K562 (cell line): ENCODE measurements at regions not wholly inside any gene's neighbourhood (a gene's known extent, or its start where the extent isn't known, plus 50 kb on each side); places are given as distances from the start of the nearest gene placed in this dataset.
A peak's percentile ranks its signal among the peaks of the same experiment; 100 is the strongest.

ENCODE experiments used
- ATAC-seq: fragments of 200-7000 bp; cut with Tn5 transposase; 3 replicates; pipeline ENCODE4 v1.9.1; 2020; ENCODE audit warnings: moderate library complexity
- BruUV-seq: library from RNA; stranded (reverse); fragments of 400-500 nt; replicated peaks from 2 replicates; lab custom pipeline; 2021; lab: Mats Ljungman, UMichigan
- CTCF ChIA-PET: fragments of 300-600 bp; formaldehyde crosslinking; extraction: SDS; loops from one replicate; lab custom pipeline; 2021; ENCODE audit warnings: low intra/inter-chr PET ratio; lab: Yijun Ruan, JAX
- POLR2A ChIA-PET: fragments of 300-600, 350-650 bp; sonication (Branson Sonifier 250); formaldehyde crosslinking; extraction: SDS; loops from one replicate; lab custom pipeline; 2021; ENCODE audit warnings: antibody characterized with exemption, inconsistent platforms; lab: Yijun Ruan, JAX
- DNase-seq, 4 experiments: peaks; one replicate each; pipeline versions ENCODE4 v3.0.0 to v3.0.0-alpha.2; 2011 to 2018; ENCODE audit warnings: low spot score in 3 of 4, mixed read lengths in 3 of 4; ENCODE audit errors: extremely low read depth in 1 of 4
- FAIRE-seq: peaks from 2 replicates; lab custom pipeline; 2011; peaks lifted over from hg19 to GRCh38; lab: Jason Lieb, UNC
- H2AFZ ChIP-seq: 2 replicates; pipeline ENCODE4 v1.6.0; 2011; ENCODE audit warnings: low read depth, low read length, control low read depth, inconsistent platforms
- H3K27ac ChIP-seq: fragments of 200-600 bp; 3 replicates; pipeline ENCODE4 v1.8.0; 2011; ENCODE audit warnings: low read depth, mild to moderate bottlenecking, control low read depth, inconsistent platforms, low read length, moderate library complexity, mixed read lengths; ENCODE audit errors: extremely low read depth
- H3K27me3 ChIP-seq, 2 experiments: fragments of 300-600 bp in 1 of 2; 2 replicates in 1 of 2; 3 replicates in 1 of 2; pipeline versions ENCODE4 v1.6.0 to v1.8.0; 2011; ENCODE audit warnings: inconsistent platforms in 2 of 2, low read length in 2 of 2, mild to moderate bottlenecking in 1 of 2, mixed read lengths in 1 of 2, moderate library complexity in 1 of 2; ENCODE audit not compliant: control insufficient read depth in 2 of 2, insufficient read depth in 2 of 2
- H3K36me3 ChIP-seq: fragments of 300-600 bp; 3 replicates; pipeline ENCODE4 v1.8.0; 2011; ENCODE audit warnings: mild to moderate bottlenecking, low read length, inconsistent platforms; ENCODE audit not compliant: control insufficient read depth, insufficient read depth
- H3K4me1 ChIP-seq, 2 experiments: fragments of 200-600 bp in 1 of 2; replicated peaks in 1 of 2; 2 replicates in 1 of 2; 3 replicates in 1 of 2; pipeline versions ENCODE4 v1.5.1 to v1.8.0; 2011; ENCODE audit warnings: inconsistent platforms in 2 of 2, low read length in 2 of 2, mild to moderate bottlenecking in 1 of 2, mixed read lengths in 1 of 2, moderate library complexity in 1 of 2; ENCODE audit not compliant: control insufficient read depth in 2 of 2, insufficient read depth in 2 of 2
- H3K4me2 ChIP-seq: 2 replicates; pipeline ENCODE4 v1.6.1; 2011; ENCODE audit warnings: low read length, control low read depth, inconsistent platforms, mixed read lengths; ENCODE audit not compliant: insufficient read depth
- H3K4me3 ChIP-seq: fragments of 200-600 bp; sonication (generic), shearing (Covaris generic); 2 replicates; pipeline ENCODE4 v1.5.1; 2016; ENCODE audit warnings: control low read depth, inconsistent platforms
- H3K79me2 ChIP-seq: fragments of 200-600 bp; 3 replicates; pipeline ENCODE4 v1.8.0; 2011; ENCODE audit warnings: low read length, inconsistent platforms; ENCODE audit not compliant: control insufficient read depth, insufficient read depth
- H3K9ac ChIP-seq, 2 experiments: 2 replicates each; pipeline versions ENCODE4 v1.6.0 to v1.6.1; 2011; ENCODE audit warnings: low read depth in 2 of 2, low read length in 2 of 2, control low read depth in 1 of 2, inconsistent platforms in 1 of 2, mild to moderate bottlenecking in 1 of 2, mixed read lengths in 1 of 2; ENCODE audit not compliant: insufficient read depth in 1 of 2
- H3K9me1 ChIP-seq: one replicate; pipeline ENCODE4 v1.6.0; 2011; ENCODE audit warnings: inconsistent platforms, mild to moderate bottlenecking, low read length, moderate library complexity; ENCODE audit not compliant: control insufficient read depth, insufficient read depth
- H3K9me3 ChIP-seq: replicated peaks from 2 replicates; pipeline ENCODE4 v1.5.1; 2011; ENCODE audit warnings: low read depth, low read length, inconsistent platforms; ENCODE audit not compliant: control insufficient read depth, insufficient read depth
- H4K20me1 ChIP-seq: replicated peaks from 2 replicates; pipeline ENCODE4 v1.6.1; 2011; ENCODE audit warnings: low read length, inconsistent platforms, mixed read lengths; ENCODE audit not compliant: control insufficient read depth, insufficient read depth
- BRF2 ChIP-seq: IDR thresholded peaks from 3 replicates; pipeline ENCODE4 v1.6.1; 2011; ENCODE audit warnings: borderline replicate concordance, mild to moderate bottlenecking; ENCODE audit not compliant: insufficient read length, insufficient read depth
- CSDE1 ChIP-seq, 2 experiments: fragments of 450-650 bp; IDR thresholded peaks; 2 replicates each; pipeline ENCODE4 v1.6.1; 2016; ENCODE audit warnings: mild to moderate bottlenecking in 1 of 2
- ETV6 ChIP-seq, 3 experiments: fragments of 150-350 bp in 1 of 3; sonication (generic) in 1 of 3; formaldehyde crosslinking in 1 of 3; IDR thresholded peaks; 2 replicates each; pipeline versions ENCODE4 v1.6.1 to v1.8.0; 2014 to 2022; ENCODE audit warnings: borderline replicate concordance in 2 of 3, low read depth in 2 of 3, antibody characterized with exemption in 1 of 3, low read length in 1 of 3, mild to moderate bottlenecking in 1 of 3, missing genetic modification reagents in 1 of 3
- NFIC ChIP-seq: fragments of 450-650 bp; IDR thresholded peaks from 2 replicates; pipeline ENCODE4 v1.6.1; 2017; ENCODE audit warnings: mild to moderate bottlenecking, inconsistent platforms
- RAD51 ChIP-seq: fragments of 450-650 bp; IDR thresholded peaks from 2 replicates; pipeline ENCODE4 v1.7.1; 2016; ENCODE audit warnings: low read depth, mild to moderate bottlenecking, borderline replicate concordance
- SNIP1 ChIP-seq: fragments of 450-650 bp; IDR thresholded peaks from 2 replicates; pipeline ENCODE4 v1.7.1; 2017; ENCODE audit warnings: low read depth, mild to moderate bottlenecking
- SUPT5H ChIP-seq: fragments of 450-650 bp; IDR thresholded peaks from 2 replicates; pipeline ENCODE4 v1.6.1; 2016
- TOE1 ChIP-seq, 2 experiments: fragments of 450-650 bp in 1 of 2; sonication (generic) in 1 of 2; formaldehyde crosslinking in 1 of 2; IDR thresholded peaks; 2 replicates each; pipeline versions ENCODE4 v1.7.1 to v1.8.0; 2016 to 2022; ENCODE audit warnings: borderline replicate concordance in 2 of 2, mild to moderate bottlenecking in 2 of 2, antibody characterized with exemption in 1 of 2, inconsistent platforms in 1 of 2, low read depth in 1 of 2, missing genetic modification reagents in 1 of 2, moderate library complexity in 1 of 2
- TSC22D4 ChIP-seq: fragments of 450-650 bp; IDR thresholded peaks from 2 replicates; pipeline ENCODE4 v1.6.1; 2016; ENCODE audit warnings: missing genetic modification characterization, missing biosample characterization, control low read depth
- USF1 ChIP-seq: sonication (generic); formaldehyde crosslinking; IDR thresholded peaks from 2 replicates; pipeline ENCODE4 v1.9.0; 2022; ENCODE audit warnings: mild to moderate bottlenecking, missing genetic modification reagents
- WGBS: fragments of 100-300 bp; shearing (Covaris generic); methylation state at CpG from one replicate; pipeline ENCODE4 v1.1.6; 2016; ENCODE audit warnings: low coverage, mixed read lengths; ENCODE audit not compliant: insufficient coverage; ENCODE audit errors: missing lambda C conversion rate; 5-methylcytosine and 5-hydroxymethylcytosine counted together
- in situ Hi-C: fragments of 300-500 bp; cut with MboI; formaldehyde crosslinking; loops from 4 replicates; pipeline ENCODE4 v1.15.0; 2018; ENCODE audit warnings: inconsistent platforms, mixed read lengths
- intact Hi-C: fragments of 100-400 bp; cut with micrococcal nuclease; formaldehyde crosslinking; loops from 2 replicates; pipeline ENCODE4 v1.14.2; 2022
- TF ChIP-seq, protein P1 (sequence below): fragments of 450-650 bp; formaldehyde crosslinking; IDR thresholded peaks from 2 replicates; pipeline ENCODE4 v1.4.0; 2020; ENCODE audit warnings: mild to moderate bottlenecking, mixed read lengths
- TF ChIP-seq, protein P2 (sequence below): sonication (generic); formaldehyde crosslinking; IDR thresholded peaks from 2 replicates; pipeline ENCODE4 v1.5.0; 2020; ENCODE audit warnings: missing genetic modification reagents

DNA sequence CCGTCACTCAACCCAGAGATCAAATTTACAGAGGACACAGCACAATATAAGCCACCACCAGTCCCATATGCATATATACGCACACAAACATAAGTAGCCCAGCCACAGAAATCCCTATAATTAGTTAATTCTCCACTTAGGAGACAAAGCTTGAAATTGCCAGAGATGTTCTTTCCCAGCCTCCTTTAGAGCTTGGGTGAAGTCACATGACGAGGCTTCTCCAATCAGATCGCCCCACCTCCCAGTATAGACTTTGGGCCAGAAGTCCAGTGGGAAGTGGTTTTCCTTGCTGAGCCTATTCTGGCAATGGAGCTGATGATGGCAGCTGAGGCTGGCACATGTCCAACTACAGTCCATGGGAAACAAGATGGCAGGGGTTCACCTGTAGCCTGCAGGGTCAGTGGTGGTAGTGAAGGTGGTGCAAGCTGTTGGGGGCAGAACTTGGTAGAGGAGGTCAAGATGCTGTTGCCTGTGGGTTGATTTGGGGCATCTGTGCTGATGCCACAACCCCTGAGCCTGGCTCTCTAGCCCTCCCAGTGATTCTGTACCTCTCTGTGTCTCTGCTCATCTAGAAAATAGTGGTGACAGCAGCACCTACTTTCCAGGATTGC is 535.9 kb downstream of the MATN1 start:
- CTCF ChIA-PET: no interaction called here

More for the DNA sequence above, 535.9 kb downstream of the MATN1 start:
- FAIRE-seq (no peak), DNase-seq (peak in 1 of 4 experiments; percentile 55), ATAC-seq (no peak)
- in situ Hi-C loops: no loop called here
- H3K4me3 ChIP-seq: no peak overlapping the region
- BruUV-seq: no TSS peak
- peaks cover 53 to 56% of the 10 kb centered on the region in 2 experiments for H3K4me1 ChIP-seq
- H3K9me3 ChIP-seq: no peaks in the 10 kb centered on the region; the same call in 1 of the 2 replicates
- no peak overlapping the region for H2AFZ ChIP-seq
- POLR2A ChIA-PET: interaction anchor here (0.6 kb wide), 2 partner anchors 38 to 1992 kb away, joined by 3 to 5 read pairs; partner anchors contain the start of gene TXLNA
- TF ChIP-seq NFIC (peak; percentile 55), TOE1 (IDR thresholded peaks at IDR 0.05; ENCODE audit: borderline replicate concordance) (peak; percentile 78; the same call in 1 of the 2 replicates), TOE1 (CRISPR knock-in tag; IDR thresholded peaks at IDR 0.05; ENCODE audit: borderline replicate concordance, low read depth) (no peak), RAD51 (peak; percentile 82), SUPT5H (no peak), CSDE1 (IDR thresholded peaks at IDR 0.05) (no peak), TSC22D4 (tag) (no peak), USF1 (peak; percentile 87), BRF2 (no peak), SNIP1 (no peak), ETV6 (IDR thresholded peaks at IDR 0.05; ENCODE audit: borderline replicate concordance in 1 of 2, low read depth in 2 of 2, low read length in 1 of 2) (no peak), ETV6 (CRISPR knock-in tag; IDR thresholded peaks at IDR 0.05; ENCODE audit: borderline replicate concordance) (no peak)
- TF ChIP-seq, protein P1, sequence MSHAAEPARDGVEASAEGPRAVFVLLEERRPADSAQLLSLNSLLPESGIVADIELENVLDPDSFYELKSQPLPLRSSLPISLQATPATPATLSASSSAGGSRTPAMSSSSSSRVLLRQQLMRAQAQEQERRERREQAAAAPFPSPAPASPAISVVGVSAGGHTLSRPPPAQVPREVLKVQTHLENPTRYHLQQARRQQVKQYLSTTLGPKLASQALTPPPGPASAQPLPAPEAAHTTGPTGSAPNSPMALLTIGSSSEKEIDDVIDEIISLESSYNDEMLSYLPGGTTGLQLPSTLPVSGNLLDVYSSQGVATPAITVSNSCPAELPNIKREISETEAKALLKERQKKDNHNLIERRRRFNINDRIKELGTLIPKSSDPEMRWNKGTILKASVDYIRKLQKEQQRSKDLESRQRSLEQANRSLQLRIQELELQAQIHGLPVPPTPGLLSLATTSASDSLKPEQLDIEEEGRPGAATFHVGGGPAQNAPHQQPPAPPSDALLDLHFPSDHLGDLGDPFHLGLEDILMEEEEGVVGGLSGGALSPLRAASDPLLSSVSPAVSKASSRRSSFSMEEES (CRISPR knock-in tag): peak; percentile 76
- TF ChIP-seq, protein P2, sequence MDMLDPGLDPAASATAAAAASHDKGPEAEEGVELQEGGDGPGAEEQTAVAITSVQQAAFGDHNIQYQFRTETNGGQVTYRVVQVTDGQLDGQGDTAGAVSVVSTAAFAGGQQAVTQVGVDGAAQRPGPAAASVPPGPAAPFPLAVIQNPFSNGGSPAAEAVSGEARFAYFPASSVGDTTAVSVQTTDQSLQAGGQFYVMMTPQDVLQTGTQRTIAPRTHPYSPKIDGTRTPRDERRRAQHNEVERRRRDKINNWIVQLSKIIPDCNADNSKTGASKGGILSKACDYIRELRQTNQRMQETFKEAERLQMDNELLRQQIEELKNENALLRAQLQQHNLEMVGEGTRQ (CRISPR knock-in tag): peak; percentile 88
- no peaks in the 10 kb centered on the region for H4K20me1 ChIP-seq
- no peaks in the 10 kb centered on the region for H3K36me3 ChIP-seq
- no peaks in the 10 kb centered on the region for H3K79me2 ChIP-seq
- intact Hi-C loops: no loop called here
- 70% methylated on average over 4 of the region's 4 CpGs for WGBS
- no peaks in the 10 kb centered on the region for H3K9me1 ChIP-seq
- H3K27ac ChIP-seq: no peak overlapping the region
- no peaks in the 10 kb centered on the region for H3K27me3 ChIP-seq
- no peak overlapping the region for H3K4me2 ChIP-seq
- H3K9ac ChIP-seq: no peak overlapping the region
